NCI-H2029 (cell line): ENCODE measurements at regions not wholly inside any gene's neighbourhood (a gene's known extent, or its start where the extent isn't known, plus 50 kb on each side); places are given as distances from the start of the nearest gene placed in this dataset.
"Not testable (repeated sequence)": the region's sequence is repeated elsewhere in the genome, so short reads cannot be mapped to it uniquely, and the experiment has no call there.

Experiments used
- DNase-seq: peaks from one replicate; lab custom pipeline; 2025; lab: John Stamatoyannopoulos, UW

- no peak for DNase-seq
Measured at GRCh38 chr7:67475293-67475692, 478.7 kb downstream of the TYW1 start.

- no peak for DNase-seq
Measured at GRCh38 chr7:67478066-67478465, 481.4 kb downstream of the TYW1 start.

- peak; percentile 54 for DNase-seq
Measured at GRCh38 chr7:67484244-67484751, 487.7 kb downstream of the TYW1 start.

- no peak for DNase-seq
Measured at GRCh38 chr7:67486401-67486800, 489.8 kb downstream of the TYW1 start.

- no peak for DNase-seq
Measured at GRCh38 chr7:67487316-67487715, 490.7 kb downstream of the TYW1 start.

- DNase-seq = no peak
Measured at GRCh38 chr7:67489881-67490280, 493.2 kb downstream of the TYW1 start.

- DNase-seq = no peak
Measured at GRCh38 chr7:67493366-67493765, 496.7 kb downstream of the TYW1 start.

GRCh38 chr7:67496589-67496988, 500.0 kb downstream of the TYW1 start:
- DNase-seq = no peak

GRCh38 chr7:67497914-67498313, 501.3 kb downstream of the TYW1 start:
- not testable (repeated sequence) for DNase-seq

GRCh38 chr7:67502929-67503328, 506.3 kb downstream of the TYW1 start:
- no peak for DNase-seq

GRCh38 chr7:67505449-67505848, 508.8 kb downstream of the TYW1 start:
- DNase-seq = no peak

GRCh38 chr7:67512481-67512880, 515.8 kb downstream of the TYW1 start:
- DNase-seq = no peak

GRCh38 chr7:67518580-67518979, 521.9 kb downstream of the TYW1 start:
- DNase-seq = no peak

- no peak for DNase-seq
Measured at GRCh38 chr7:67519171-67519570, 522.5 kb downstream of the TYW1 start.

- DNase-seq = no peak
Measured at GRCh38 chr7:67522504-67522903, 525.9 kb downstream of the TYW1 start.

GRCh38 chr7:67523713-67524112, 527.1 kb downstream of the TYW1 start:
- no peak for DNase-seq

GRCh38 chr7:67525588-67525987, 529.0 kb downstream of the TYW1 start:
- no peak for DNase-seq

- DNase-seq = no peak
Measured at GRCh38 chr7:67535241-67535989, 538.8 kb downstream of the TYW1 start.

GRCh38 chr7:67542916-67543315, 546.3 kb downstream of the TYW1 start:
- DNase-seq = no peak

GRCh38 chr7:67547183-67547907, 550.7 kb downstream of the TYW1 start:
- DNase-seq = no peak

GRCh38 chr7:67549126-67549525, 552.5 kb downstream of the TYW1 start:
- DNase-seq = no peak

GRCh38 chr7:67550801-67551436, 554.3 kb downstream of the TYW1 start:
- DNase-seq = no peak

- no peak for DNase-seq
Measured at GRCh38 chr7:67552738-67553137, 556.1 kb downstream of the TYW1 start.
